ENCODE measurements at regions not wholly inside any gene's neighbourhood (a gene's known extent, or its start where the extent isn't known, plus 50 kb on each side); places are given as distances from the start of the nearest gene placed in this dataset.

- Histone ChIP-seq H3K4me1 (ENCODE audit: control insufficient read depth in 2 of 2, insufficient read depth in 2 of 2, low read length in 2 of 2) (peaks cover 37 to 40% of the 10 kb centered on the region in 2 donors), H3K27ac (ENCODE audit: low read length in 2 of 2) (no peak overlapping the region), H3K4me3 (ENCODE audit: control extremely low read depth in 1 of 5, extremely low read depth in 1 of 5, insufficient read depth in 1 of 5, low read depth in 2 of 5, low read length in 4 of 5) (no peak overlapping the region), H3K36me3 (replicated peaks in 1 of 2; ENCODE audit: control extremely low read depth in 1 of 2, control insufficient read depth in 1 of 2, extremely low read depth in 1 of 2, insufficient read depth in 2 of 2, low read length in 1 of 2) (no peaks in the 10 kb centered on the region), H3K9ac (ENCODE audit: low read length) (peak overlapping the region; percentile 54), H4K20me1 (ENCODE audit: control insufficient read depth, insufficient read depth, low read length, poor library complexity, severe bottlenecking) (no peaks in the 10 kb centered on the region), H3K27me3 (replicated peaks in 1 of 4; ENCODE audit: control extremely low read depth in 1 of 4, control insufficient read depth in 3 of 4, insufficient read depth in 4 of 4, low read length in 3 of 4) (peaks cover 0 to 80% (median 48%) of the 10 kb centered on the region in 4 experiments), H3K9me3 (ENCODE audit: control extremely low read depth in 1 of 3, control insufficient read depth in 2 of 3, insufficient read depth in 1 of 3, low read length in 2 of 3) (peaks cover 0 to 20% (median 0%) of the 10 kb centered on the region in 3 donors), H3K79me2 (ENCODE audit: control insufficient read depth, insufficient read depth, low read length) (no peaks in the 10 kb centered on the region), H2AFZ (ENCODE audit: insufficient read depth, low read depth, low read length, poor library complexity, severe bottlenecking) (no peak overlapping the region), H3K4me2 (replicated peaks; ENCODE audit: low read depth, low read length, poor library complexity, severe bottlenecking) (peak overlapping the region; percentile 90)
- H3K9me3 Mint-ChIP-seq (ENCODE audit: insufficient read depth): no peaks in the 10 kb centered on the region
- H3K27me3 Mint-ChIP-seq: peaks cover 81% of the 10 kb centered on the region
- CTCF ChIA-PET: no interaction called here
- ATAC-seq (ENCODE audit: low read depth) (no peak), DNase-seq (no peak)
- H3K4me1 Mint-ChIP-seq: peaks cover 42% of the 10 kb centered on the region
- intact Hi-C loops (cut with micrococcal nuclease): no loop called here
- H3K4me3 Mint-ChIP-seq: peak overlapping the region; percentile 89
- TF ChIP-seq CTCF (IDR thresholded peaks at IDR 0.05): no peak
- TF ChIP-seq EZH2 (IDR thresholded peaks at IDR 0.05; ENCODE audit: borderline replicate concordance, insufficient read depth, low read depth, low read length, poor library complexity, severe bottlenecking): no peak
- WGBS (ENCODE audit: insufficient coverage): 22% methylated on average over 15 of the region's 37 CpGs
- POLR2A ChIA-PET: no interaction called here
- no peak overlapping the region for H3K27ac Mint-ChIP-seq
Measured at GRCh38 chr11:43582024-43582862, 98.3 kb upstream of the HSD17B12 start.

- peaks cover 0 to 76% (median 42%) of the 10 kb centered on the region in 4 experiments for H3K27me3 ChIP-seq (replicated peaks in 1 of 4; ENCODE audit: control extremely low read depth in 1 of 4, control insufficient read depth in 3 of 4, insufficient read depth in 4 of 4, low read length in 3 of 4)
- peaks cover 34 to 37% of the 10 kb centered on the region in 2 donors for H3K4me1 ChIP-seq (ENCODE audit: control insufficient read depth in 2 of 2, insufficient read depth in 2 of 2, low read length in 2 of 2)
- no peak overlapping the region for H3K4me2 ChIP-seq (replicated peaks; ENCODE audit: low read depth, low read length, poor library complexity, severe bottlenecking)
- H3K4me3 ChIP-seq (ENCODE audit: control extremely low read depth in 1 of 5, extremely low read depth in 1 of 5, insufficient read depth in 1 of 5, low read depth in 2 of 5, low read length in 4 of 5): no peak overlapping the region
- WGBS (ENCODE audit: insufficient coverage): 26% methylated on average over 22 of the region's 26 CpGs
- no peak for DNase-seq
- no peaks in the 10 kb centered on the region for H3K79me2 ChIP-seq (ENCODE audit: control insufficient read depth, insufficient read depth, low read length)
- no peak overlapping the region for H3K27ac ChIP-seq (ENCODE audit: low read length in 2 of 2)
- ChIA-PET POLR2A (no interaction called here), CTCF (no interaction called here)
- Mint-ChIP-seq H3K4me1 (peaks cover 37% of the 10 kb centered on the region), H3K9me3 (ENCODE audit: insufficient read depth) (no peaks in the 10 kb centered on the region), H3K4me3 (no peak overlapping the region), H3K27me3 (peaks cover 81% of the 10 kb centered on the region), H3K27ac (no peak overlapping the region)
- no peak overlapping the region for H2AFZ ChIP-seq (ENCODE audit: insufficient read depth, low read depth, low read length, poor library complexity, severe bottlenecking)
- TF ChIP-seq EZH2 (IDR thresholded peaks at IDR 0.05; ENCODE audit: borderline replicate concordance, insufficient read depth, low read depth, low read length, poor library complexity, severe bottlenecking) (no peak), CTCF (IDR thresholded peaks at IDR 0.05) (no peak)
- H3K36me3 ChIP-seq (replicated peaks in 1 of 2; ENCODE audit: control extremely low read depth in 1 of 2, control insufficient read depth in 1 of 2, extremely low read depth in 1 of 2, insufficient read depth in 2 of 2, low read length in 1 of 2): no peaks in the 10 kb centered on the region
- no peak overlapping the region for H3K9ac ChIP-seq (ENCODE audit: low read length)
- intact Hi-C loops (cut with micrococcal nuclease): no loop called here
- ATAC-seq (ENCODE audit: low read depth): no peak
- H3K9me3 ChIP-seq (ENCODE audit: control extremely low read depth in 1 of 3, control insufficient read depth in 2 of 3, insufficient read depth in 1 of 3, low read length in 2 of 3): peaks cover 0 to 17% (median 0%) of the 10 kb centered on the region in 3 donors
- no peaks in the 10 kb centered on the region for H4K20me1 ChIP-seq (ENCODE audit: control insufficient read depth, insufficient read depth, low read length, poor library complexity, severe bottlenecking)
Measured at GRCh38 chr11:43582863-43583462, 97.6 kb upstream of the HSD17B12 start.

Measured in B cell (primary cell).